ENCODE measurements at regions not wholly inside any gene's neighbourhood (a gene's known extent, or its start where the extent isn't known, plus 50 kb on each side); places are given as distances from the start of the nearest gene placed in this dataset.

- TF ChIP-seq CTCF (IDR thresholded peaks at IDR 0.05) (no peak), POLR2A (IDR thresholded peaks at IDR 0.05) (no peak)
Measured at GRCh38 chr12:93962336-93962735, 186.0 kb upstream of the PLXNC1 start.

Measured in uterus (tissue), 2 donors.